ENCODE measurements at regions not wholly inside any gene's neighbourhood (a gene's known extent, or its start where the extent isn't known, plus 50 kb on each side); places are given as distances from the start of the nearest gene placed in this dataset.
A peak's percentile ranks its signal among the peaks of the same experiment; 100 is the strongest.

DNA sequence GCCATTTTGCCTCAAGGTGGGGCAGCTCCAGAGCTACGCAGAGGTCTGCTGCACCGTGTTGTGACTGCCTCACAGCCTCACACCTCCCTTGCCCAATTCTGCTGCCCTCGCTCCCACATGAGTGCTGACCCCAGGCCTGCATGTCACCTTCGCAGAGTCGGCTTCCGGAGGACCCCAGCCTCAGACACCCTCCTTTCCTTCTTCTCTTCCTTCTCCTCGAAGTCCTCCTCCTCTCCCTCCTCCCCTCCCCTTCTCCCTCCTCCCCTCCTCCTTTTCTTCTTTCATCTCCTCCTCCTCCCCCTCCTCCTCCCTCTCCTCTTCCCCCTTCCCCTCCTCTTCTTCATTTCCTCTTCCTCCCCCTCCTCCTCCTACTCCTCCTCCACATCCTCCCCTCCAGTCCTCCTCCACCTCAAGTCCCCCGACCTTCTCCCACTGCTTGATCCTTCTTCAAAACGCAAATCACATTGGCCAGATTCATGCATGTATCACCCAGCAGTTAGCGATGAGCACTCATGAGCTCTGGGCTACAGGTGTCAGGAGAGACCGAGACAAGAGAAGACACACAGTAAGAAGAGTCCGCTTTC, 243.8 kb downstream of the RBFOX3 start:
- DNase-seq (no peak), ATAC-seq (no peak)

DNA sequence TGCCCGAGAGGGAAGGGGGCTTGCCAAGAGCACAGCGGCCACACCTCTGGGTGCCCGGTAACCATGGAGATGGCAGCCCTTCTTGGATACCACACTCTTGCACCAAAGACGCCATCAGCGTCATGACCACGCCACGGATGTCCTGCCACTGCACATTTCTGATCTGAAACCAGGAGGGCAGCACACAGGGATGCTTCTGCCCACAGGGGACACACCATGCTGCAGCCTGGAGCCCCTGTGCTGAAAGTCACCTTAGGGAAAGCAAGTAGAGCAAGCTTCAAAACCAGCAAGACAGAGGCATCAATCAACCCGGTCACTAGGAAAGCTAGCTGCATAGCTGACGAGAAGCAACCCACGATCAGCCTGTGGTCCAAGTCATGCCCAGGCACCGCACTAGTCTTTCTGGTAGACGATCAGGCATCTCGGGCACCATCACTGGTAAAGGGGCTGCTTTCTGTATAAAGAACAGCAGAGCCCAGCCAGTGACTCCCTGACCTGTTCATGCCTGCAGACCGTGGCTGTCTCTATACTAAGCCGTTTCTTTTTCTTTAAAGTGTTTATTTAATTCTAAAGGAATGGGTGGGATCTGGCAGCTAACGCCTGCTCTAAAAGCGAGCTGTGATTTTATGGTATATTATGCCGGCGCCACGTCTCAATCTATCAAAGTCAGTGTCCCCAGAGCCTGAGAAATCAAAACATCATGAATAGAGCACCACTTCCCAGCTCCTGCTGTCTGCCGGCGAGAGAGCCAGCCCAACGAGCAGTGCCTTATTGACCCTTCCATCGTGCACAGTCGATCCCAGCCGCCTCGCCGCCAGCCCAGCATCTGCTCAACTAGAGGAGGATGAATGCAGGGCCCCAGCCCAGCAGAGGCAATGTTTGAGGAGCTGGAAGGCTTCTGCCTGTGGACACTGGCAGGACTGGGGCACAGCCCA, 244.7 kb downstream of the RBFOX3 start:
- ATAC-seq = no peak
- no peak for DNase-seq

DNA sequence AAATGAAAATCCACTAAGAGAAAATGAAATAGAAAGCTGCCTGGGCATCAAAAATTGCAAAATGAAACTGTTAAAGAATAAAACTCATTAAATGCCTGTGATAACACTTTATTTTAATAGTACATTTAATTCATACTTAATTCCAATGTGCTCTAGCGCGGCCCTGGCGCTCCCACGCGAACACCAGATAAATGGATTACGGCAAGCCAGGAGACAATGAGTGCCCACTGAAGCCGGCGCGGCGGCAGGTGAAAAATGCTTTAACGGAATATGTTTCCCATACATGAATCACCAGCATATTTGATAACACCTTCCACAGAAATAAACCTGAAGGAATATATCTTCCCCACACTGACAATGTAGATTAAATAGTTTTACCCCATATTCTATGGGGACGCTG, 245.5 kb downstream of the RBFOX3 start:
- no peak for ATAC-seq
- DNase-seq = no peak

DNA sequence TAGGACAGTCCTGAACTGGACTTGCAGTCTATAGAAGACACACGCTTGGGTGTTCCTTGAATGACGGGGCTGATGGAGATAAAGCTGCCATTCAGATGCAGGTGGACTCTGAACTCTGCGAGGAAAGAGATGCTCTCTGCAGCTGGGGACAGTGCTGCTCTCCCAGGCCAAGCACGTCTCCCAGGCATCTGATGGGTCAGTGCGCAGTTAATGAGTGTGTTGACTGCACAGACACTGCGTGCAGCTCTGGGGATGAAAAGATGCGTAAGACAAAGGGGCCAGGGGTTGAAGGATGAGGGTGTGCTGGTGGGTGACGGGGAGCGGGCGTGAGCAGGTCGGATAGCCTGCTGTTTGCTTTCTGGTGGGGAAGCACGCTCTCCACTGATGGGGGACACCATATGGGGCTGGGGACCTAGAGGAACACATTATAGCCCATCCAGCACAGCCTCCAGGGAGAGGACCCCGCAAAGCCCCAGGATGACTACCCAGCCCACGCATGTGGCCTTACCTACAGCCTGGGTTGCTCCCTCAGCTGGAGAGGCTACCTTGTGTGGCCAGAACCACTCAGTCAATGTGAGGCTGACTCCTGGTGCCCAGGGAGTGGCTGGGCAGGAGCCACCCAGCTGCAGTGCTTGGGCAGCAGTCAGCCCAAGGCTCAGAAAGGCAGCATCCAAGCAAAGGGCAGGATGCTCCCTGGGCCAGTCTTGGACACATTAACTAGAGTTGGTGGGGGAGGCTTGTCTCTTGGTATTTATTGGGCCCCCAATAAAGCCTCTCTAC, 246.3 kb downstream of the RBFOX3 start:
- ATAC-seq (peak; percentile 12), DNase-seq (no peak)

DNA sequence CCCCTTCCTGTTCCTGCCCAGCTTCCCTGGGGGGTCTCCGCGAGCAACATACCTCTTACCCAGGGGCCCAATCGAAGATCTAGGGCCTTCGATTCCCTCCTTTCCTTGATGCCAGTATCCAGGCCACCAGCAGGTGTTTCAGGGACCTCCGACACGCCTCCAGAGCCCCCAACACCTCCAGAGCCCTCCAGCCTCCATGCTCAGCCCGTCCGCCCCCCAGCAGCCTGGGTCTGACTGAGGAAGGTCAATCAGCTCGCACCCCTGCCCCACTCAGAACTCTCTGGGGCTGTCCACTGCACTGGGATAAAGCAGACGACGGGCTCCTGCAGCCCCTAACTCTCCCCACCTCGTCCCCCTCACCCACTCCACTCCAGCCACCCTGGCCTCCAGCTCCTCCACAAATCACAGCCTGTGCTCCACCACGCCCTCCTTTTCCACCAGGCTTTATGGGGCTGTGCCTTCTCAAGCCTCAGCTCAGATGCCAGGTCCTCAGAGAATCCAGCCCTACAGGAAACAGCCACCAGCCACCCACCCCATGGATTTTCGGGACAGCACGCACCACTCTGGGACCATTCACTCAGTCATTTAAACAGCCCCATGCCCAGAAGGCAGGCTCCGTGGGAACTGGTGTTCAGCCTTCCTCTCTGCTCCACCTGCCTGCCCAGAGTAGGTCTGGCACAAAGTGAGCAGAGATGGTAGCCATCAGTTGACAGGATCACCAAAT, 247.1 kb downstream of the RBFOX3 start:
- DNase-seq (no peak), ATAC-seq (no peak)

DNA sequence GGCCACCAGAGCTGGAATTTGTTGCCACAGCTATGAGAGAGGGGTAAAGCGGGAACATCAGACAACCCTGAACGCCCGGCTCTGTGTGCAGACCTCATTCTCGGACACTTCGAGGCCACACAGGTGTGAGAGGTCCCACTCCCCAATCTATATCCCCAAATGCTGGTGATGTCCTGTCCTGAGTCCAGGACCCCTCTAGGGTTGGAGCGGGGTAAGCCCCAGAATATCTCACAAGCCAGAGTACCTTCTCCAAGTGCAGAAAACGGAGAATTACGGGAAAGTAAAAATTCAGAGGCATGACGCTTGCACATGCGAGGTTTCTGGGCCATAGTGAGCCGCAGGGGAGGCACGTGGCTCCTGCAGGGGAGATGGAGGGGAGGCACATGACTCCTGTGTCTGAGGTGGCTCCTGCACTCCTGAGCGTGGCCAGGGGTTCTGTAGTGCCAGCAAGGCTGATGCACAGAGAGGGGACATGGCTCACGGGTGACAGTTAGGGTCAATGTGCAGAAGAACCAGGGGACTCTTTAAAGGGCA, 248.0 kb downstream of the RBFOX3 start:
- ATAC-seq = no peak
- no peak for DNase-seq

DNA sequence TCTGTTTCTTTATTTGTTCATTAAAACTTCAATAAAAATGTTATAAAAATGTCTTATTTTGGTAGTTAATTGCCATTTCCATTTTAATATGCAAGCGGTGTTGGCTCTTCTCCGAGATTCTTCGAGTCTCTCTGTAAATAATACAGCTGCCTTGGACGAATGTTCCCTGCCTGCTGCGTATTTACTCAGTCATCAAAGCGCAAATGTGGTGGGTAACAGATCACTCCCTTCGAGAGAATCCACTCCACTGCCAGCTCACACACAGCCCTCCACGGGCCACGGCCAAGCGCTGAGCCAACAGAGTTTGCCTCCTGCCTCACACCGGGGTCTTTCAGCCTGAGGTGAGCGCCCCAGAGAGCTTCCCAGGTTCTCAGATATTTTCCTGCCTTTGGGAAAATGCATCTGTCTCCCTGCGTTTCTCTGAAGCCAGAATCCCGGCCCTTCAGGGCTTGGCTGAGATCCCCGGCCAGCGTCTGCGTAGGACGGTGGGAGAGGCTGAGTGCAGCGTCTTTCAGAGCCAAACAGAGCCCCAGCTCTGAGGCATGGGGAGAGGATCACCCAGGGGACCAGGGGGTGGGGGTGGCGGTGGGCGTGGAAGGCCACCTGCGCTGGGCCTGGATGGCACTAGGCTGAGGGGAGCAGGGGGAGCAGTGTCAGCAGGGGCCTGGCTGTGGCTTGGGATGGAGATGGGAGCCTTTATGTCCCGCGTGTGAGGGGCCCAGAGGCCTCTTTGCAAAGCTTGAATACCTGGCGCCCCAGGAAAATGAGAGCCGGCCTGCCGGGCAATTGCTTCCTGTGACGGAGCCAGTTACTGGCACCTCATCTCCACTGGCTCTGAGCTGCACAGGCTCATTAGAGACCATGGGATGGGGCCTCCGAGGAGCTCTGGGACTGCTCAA, 248.7 kb downstream of the RBFOX3 start:
- no peak for DNase-seq
- ATAC-seq = no peak

DNA sequence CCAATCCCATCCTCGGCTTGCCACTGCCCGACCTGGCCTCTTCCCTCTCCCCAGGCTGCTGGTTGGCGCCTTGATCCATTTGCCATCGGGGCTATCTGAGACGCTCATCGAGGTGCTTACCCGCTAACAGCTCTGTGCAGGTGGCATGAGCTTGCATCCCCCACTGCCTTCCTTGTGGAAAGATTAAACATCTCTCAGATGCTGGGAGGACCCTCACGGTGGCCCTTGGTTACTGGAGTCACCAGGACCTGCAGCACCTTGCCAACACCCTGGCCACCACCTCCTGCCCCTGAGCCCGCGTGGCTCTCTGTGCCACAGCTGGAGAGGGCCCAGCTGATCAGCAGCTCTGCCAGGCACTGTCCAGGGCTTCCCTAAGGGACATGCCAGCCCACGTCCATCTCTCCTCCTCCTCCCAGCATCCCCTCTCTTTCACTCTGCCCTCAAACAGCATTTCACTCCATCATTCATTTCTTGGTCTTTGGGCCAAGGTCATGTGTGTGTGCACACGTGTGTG, 249.6 kb downstream of the RBFOX3 start:
- DNase-seq (no peak), ATAC-seq (no peak)

DNA sequence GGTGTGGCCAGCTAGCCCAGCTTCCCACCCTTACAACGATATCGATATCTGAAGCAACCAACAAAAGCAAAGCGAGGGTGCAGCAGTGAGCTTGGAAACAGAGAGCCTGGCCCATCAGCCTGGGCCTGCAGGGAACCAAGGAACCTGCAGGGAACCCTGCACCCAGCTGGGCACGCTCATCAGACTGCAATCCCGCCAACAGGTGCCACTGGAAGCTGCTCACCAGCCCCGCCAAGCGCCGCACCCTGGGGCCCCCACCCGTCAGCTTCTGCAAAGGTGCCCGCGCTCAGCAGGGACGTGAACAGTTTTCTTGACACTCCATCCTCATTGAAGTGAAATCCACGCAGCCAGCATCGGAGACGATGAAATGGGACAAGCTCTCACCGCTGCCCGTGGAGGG, 250.7 kb downstream of the RBFOX3 start:
- ATAC-seq (no peak), DNase-seq (no peak)

DNA sequence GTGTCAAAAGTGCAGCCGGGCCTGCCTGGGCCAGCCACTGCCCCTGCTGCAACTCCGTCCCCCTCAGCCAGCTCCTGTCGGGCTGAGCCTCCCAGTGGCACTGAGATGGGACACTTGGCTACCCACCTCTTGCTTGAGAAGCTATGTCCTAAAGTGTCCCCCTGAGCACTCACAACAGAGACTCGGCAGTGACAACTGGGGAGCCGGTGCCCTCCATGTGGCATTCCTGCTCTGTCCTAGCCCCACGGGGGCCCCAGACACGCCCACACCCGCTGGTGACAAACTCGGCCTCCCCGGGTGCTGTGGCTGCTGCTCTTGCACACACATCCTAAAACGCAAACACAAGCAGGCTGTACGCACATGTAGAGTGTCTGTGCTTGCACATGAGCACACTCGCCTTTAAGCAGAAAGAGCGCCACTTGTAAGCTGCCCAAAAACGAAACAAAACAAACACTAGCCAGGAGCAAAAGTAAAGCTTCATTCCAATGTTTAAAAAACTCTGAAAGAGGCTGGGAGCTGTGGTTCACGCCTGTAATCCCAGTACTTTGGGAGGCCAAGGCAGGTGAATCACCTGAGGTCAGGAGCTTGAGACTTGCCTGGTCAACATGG, 253.9 kb downstream of the RBFOX3 start:
- ATAC-seq (no peak), DNase-seq (no peak)

DNA sequence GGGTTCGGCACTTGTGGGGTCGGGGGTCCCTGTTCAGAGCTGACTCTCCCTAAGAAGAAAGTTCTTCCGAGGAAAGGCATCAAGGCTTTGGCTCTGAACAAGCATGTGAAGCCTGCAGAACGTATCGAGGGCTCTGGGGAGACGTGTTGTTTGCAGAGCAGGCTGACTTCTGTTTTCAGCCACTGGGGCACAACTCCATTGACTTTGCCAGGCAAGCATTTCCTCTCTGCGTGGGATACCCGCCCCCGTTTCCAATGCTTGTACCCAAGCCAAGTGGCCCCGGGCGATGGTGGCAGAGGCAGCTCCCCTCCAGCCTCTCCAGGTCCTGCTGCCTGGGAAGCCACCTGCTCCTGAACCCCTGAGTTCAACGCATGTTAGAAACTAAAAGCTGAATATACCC, 255.7 kb downstream of the RBFOX3 start:
- DNase-seq = no peak
- no peak for ATAC-seq

DNA sequence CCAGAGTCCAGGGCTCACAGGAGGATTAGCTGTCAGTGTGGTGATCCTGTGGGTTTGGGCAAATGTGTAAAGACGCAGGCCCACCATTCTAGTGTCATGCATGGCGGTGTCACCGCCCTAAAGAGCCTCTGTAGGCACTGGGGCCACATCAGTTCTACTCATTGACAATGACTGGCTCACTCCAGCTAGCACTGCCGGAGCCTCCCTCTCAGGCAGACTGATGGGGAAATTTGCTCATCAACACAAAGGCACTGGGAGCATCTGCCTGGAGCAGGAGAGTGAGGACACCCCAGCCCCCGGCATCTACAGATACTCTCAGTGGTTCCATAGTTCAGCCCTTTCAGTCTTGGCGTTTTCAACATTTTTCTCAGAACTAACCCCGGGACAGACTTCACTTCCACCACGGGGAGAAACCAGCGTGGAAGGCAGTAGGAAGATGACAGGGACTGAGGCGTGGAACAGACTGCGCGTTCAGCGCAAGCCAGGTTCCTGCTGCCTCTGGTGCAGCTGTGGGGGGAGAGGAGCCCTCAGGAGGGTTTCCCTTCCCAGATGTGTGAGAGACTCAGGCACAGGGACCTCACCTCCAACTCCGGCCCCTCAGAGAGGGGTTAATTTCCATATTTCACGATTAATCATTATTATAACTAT, 256.6 kb downstream of the RBFOX3 start:
- ATAC-seq (no peak), DNase-seq (no peak)

DNA sequence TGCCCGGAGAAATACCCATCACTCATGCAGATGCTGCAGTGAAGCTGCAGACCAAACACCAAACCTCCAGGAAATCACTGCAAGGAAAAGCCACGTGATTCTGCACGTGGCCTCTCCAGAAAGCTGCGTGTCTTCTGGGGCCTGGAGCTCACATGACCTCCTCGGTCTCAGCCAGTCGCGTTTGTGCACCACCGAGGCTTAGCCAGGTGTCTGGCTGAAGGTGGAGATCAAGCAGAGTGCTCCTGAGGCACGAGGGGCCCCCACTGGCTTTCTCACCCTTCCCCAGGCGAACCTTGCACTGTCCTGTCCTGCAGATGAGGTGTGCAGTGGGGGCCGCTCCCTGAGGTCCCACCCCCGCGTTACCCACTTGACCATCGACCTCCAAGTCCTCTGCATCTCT, 257.3 kb downstream of the RBFOX3 start:
- no peak for ATAC-seq
- no peak for DNase-seq

DNA sequence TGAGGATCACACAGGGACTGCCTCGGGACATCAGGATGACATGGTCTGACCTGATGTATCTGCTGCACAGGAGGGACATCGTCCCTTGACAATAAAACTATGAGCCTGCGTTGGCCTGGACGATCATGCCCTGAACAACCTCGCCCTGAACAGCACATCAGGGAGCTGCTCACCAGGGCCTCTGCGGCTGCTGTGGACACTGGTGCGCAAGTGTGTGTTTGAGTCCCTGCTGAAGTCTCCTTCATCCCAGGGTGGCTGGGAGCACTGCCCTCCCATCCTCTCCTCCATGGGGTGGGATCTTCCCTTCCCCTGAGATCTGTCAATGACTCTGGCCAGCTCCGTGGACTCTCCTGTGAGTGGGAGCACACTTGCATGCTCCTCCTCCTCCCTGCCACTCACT, 257.8 kb downstream of the RBFOX3 start:
- no peak for ATAC-seq
- DNase-seq = no peak

DNA sequence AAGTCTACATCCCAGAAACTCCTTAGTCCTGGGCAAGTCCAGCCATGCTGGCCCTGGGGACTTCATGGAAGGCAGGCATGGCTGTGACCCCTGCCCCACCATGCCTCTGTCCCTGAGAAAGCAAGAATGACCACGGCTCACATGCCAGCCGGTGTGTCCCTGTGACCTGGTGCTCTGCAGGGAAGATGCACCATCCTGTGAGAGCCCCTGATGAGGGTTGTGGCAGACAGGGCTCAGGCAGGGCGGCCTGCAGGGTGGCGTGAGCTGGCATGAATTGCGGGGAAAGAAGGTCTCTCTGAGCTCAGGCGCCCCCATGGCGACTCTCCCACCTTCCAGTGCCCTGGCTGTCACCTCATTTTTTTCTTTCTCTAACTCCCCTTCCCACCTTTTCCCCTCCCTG, 260.3 kb downstream of the RBFOX3 start:
- no peak for DNase-seq
- no peak for ATAC-seq

DNA sequence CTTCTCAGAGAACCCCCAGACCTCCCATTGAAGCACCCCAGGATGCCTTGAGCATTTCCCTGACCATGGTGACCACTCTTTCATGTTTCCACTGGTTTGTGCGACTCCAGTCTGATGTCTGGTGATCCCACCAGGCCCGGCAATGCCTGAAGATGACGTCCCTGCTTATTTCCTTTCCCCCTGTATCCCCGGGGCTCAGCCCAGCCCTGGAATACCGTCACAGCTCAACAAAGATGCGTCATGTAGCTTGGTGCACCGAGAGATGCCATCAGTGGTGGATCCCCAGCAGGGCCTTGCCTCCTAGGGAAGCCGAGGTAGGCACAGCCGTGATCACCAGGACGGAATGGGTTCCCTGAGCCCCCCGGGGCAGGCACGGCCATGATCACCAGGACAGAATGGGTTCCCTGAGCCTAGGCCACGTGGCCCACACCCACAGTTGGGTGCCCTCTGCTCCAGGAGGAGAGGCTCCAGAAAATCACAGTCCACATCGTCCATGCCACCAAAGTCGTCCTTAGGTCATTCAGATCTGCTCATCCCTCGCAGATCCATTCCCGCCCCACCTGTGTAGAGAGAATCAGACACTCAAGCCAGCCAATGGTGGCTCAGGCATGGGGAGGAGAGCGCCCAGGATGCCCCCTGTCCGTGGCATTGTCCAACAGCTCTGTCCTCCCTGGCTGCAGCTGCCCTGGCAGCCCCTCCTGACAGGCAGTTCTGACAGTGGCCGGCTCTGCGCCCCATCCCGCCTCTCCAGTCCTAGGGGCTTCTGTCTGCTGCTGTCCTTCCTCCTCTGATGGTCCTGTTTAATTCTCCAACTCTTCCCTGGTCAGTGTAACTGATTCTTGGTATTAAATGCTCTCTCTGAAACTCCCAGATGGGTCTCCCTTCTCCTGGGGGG, 261.1 kb downstream of the RBFOX3 start:
- ATAC-seq (no peak), DNase-seq (no peak)

DNA sequence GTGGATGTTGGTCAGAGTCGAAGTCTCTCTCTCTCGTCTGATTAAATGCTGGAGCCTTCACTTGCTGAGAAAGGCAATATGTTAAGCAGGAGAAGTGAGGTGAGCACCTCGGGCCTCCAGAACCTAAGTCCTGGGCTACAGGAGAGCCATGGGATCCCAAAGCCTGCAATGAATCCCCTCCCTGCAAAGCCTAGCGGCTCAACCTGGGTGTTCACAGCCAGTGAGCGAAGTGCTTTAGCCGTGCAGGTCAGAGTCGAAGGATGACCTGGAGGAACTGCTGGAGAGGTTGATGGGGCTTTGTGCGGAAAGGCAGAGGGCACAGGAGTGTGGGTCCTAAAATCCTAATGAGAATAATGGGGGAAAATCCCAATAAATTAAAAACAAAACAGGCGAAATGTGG, 267.8 kb downstream of the ENGASE start:
- ATAC-seq (no peak), DNase-seq (no peak)

DNA sequence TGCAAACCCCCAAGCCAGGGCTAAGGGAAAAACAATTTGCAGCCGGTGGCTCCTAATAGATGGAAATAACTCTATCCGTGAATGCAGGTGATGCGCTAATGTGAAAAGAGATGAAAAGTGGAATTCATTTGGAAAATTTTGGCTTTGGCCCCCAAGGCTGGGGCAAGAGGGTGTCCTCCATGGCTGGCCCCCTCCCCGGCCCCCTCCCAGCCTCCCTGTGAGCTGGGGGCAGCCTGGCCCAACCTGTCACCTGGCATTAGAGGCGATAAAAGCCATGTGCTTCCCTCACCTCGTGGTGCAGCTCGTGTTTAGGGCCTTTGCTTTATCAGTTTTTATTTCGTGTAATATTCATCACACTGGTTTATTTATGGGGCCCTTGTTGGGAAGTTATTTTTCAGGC, 267.2 kb downstream of the ENGASE start:
- DNase-seq (no peak), ATAC-seq (no peak)

DNA sequence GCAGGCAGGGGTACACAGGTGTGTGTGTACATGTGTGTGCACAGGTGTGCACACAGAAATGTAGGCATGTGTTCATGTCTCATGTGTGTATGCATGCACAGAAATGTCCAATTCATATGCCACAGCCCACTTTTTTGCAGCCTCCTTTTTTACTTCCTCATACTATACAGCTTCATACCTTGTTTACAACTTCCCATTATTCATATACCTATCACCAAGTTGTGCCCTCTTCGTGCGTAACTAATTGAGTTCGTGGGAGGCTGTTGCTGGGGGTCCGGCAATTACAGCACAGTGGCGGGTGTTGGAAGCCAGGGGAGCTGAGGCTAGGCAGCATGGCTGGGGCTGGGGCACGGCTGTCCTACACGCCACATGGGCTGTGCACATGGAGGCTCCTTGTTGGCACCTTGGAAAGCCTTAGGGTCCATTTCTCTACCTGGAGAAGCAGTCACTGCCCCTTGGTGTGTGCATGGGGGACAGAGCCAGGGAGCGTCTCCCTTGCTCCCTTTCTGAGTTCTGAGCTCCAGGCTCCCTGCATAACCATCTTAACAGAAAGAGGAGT, 266.7 kb downstream of the ENGASE start:
- ATAC-seq (no peak), DNase-seq (no peak)
